Thoracic aorta (tissue), 2 donors: ENCODE measurements at regions not wholly inside any gene's neighbourhood (a gene's known extent, or its start where the extent isn't known, plus 50 kb on each side); places are given as distances from the start of the nearest gene placed in this dataset.
"Not testable (repeated sequence)": the region's sequence is repeated elsewhere in the genome, so short reads cannot be mapped to it uniquely, and the experiment has no call there.

Experiments
- ATAC-seq: fragments of 150-250 bp; one replicate; pipeline ENCODE4 v1.8.0; 2017; ENCODE audit warnings: low read depth; ENCODE audit not compliant: insufficient number of reproducible peaks, low FRiP score
- DNase-seq: peaks from one replicate; pipeline ENCODE4 v3.0.0-alpha.2; 2020; ENCODE audit warnings: low spot score
- H3K27ac ChIP-seq, 2 donors: fragments of 200-600 bp; sonication (generic); 1 replicate in 1 of 2; 2 replicates in 1 of 2; pipeline ENCODE4 v1.5.1; 2016; ENCODE audit warnings: mild to moderate bottlenecking in 2 of 2, moderate library complexity in 2 of 2
- H3K27me3 ChIP-seq: fragments of 200-600 bp; sonication (generic); replicated peaks from 2 replicates; pipeline ENCODE4 v1.6.0; 2016; ENCODE audit warnings: mild to moderate bottlenecking; ENCODE audit not compliant: insufficient read depth
- H3K36me3 ChIP-seq: fragments of 200-600 bp; sonication (generic); one replicate; pipeline ENCODE4 v1.5.1; 2016
- H3K4me1 ChIP-seq, 2 donors: fragments of 200-600 bp; sonication (generic); 1 replicate in 1 of 2; 2 replicates in 1 of 2; pipeline versions ENCODE4 v1.5.1 to v1.6.0; 2016; ENCODE audit warnings: low read depth in 2 of 2, mild to moderate bottlenecking in 1 of 2; ENCODE audit not compliant: control insufficient read depth in 1 of 2
- H3K4me3 ChIP-seq: fragments of 200-600 bp; sonication (generic); 2 replicates; pipeline ENCODE4 v1.5.1; 2016; ENCODE audit warnings: mild to moderate bottlenecking
- H3K9me3 ChIP-seq: fragments of 200-600 bp; sonication (generic); 2 replicates; pipeline ENCODE4 v1.5.1; 2016
- TF ChIP-seq, protein P1 (sequence below): fragments of 200-600 bp; sonication (generic); IDR thresholded peaks from one replicate; pipeline ENCODE4 v1.5.1; 2019; ENCODE audit warnings: antibody characterized with exemption

DNA sequence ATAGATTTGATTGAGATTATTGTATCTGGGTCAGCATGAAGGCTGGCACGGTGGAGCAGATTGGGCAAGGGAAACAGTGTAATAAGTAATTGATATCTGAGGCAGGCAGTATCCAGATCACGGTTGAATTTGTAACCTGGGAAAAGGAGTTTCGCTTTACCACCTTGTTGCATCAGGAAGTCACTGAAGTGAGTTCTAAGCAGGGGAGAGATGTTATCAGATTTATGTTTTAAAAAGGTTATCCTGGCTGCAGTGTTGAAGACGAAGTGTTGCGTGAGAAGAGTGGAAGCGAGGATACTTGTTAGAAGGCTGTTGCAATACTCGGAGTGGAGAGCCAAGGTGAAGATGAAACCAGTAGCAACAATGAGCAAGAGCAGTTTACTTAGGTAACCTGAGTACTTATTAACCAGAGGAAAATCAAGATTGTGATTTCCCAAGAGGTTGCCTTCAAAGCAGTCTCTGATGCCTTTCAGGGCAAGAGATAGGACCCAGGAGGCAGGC, 77.8 kb downstream of the LHX9 start:
- DNase-seq (no peak), ATAC-seq (no peak)
- TF ChIP-seq, protein P1, sequence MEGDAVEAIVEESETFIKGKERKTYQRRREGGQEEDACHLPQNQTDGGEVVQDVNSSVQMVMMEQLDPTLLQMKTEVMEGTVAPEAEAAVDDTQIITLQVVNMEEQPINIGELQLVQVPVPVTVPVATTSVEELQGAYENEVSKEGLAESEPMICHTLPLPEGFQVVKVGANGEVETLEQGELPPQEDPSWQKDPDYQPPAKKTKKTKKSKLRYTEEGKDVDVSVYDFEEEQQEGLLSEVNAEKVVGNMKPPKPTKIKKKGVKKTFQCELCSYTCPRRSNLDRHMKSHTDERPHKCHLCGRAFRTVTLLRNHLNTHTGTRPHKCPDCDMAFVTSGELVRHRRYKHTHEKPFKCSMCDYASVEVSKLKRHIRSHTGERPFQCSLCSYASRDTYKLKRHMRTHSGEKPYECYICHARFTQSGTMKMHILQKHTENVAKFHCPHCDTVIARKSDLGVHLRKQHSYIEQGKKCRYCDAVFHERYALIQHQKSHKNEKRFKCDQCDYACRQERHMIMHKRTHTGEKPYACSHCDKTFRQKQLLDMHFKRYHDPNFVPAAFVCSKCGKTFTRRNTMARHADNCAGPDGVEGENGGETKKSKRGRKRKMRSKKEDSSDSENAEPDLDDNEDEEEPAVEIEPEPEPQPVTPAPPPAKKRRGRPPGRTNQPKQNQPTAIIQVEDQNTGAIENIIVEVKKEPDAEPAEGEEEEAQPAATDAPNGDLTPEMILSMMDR: no peak
- Histone ChIP-seq H3K4me3 (no peak overlapping the region), H3K9me3 (no peaks in the 10 kb centered on the region), H3K27ac (no peak overlapping the region), H3K4me1 (no peaks in the 10 kb centered on the region), H3K27me3 (no peaks in the 10 kb centered on the region), H3K36me3 (no peaks in the 10 kb centered on the region)

GRCh38 chr1:197995408-197996258, 78.5 kb downstream of the LHX9 start:
- no peak for DNase-seq
- Histone ChIP-seq H3K27me3 (no peaks in the 10 kb centered on the region), H3K9me3 (no peaks in the 10 kb centered on the region), H3K4me3 (no peak overlapping the region), H3K4me1 (no peaks in the 10 kb centered on the region), H3K36me3 (no peaks in the 10 kb centered on the region), H3K27ac (no peak overlapping the region)
- TF ChIP-seq, protein P1: no peak
- no peak for ATAC-seq

GRCh38 chr1:197996259-197996512, 79.0 kb downstream of the LHX9 start:
- H3K36me3 ChIP-seq, H3K27me3 ChIP-seq, H3K4me3 ChIP-seq, H3K4me1 ChIP-seq, H3K9me3 ChIP-seq, DNase-seq, ATAC-seq, H3K27ac ChIP-seq: not testable (repeated sequence)

DNA sequence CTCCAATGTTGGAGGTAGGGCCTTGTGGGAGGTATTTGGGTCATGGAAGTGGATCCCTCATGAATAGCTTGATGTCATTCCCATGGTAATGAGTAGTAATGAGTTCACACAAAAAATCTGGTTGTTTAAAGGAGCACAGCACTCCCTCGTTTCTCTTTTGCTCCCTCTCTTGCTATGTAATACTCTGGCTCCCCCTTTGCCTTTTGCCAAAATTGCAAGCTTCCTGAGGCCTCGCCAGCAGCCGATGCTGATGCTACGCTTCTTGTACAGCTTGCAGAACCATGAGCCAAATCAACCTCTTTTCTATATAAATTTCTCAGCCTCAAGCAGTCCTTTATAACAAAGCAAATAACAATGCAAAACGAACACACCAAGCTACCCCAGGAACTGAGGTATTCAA, 80.9 kb downstream of the LHX9 start:
- no peaks in the 10 kb centered on the region for H3K4me1 ChIP-seq
- no peak overlapping the region for H3K4me3 ChIP-seq
- no peaks in the 10 kb centered on the region for H3K9me3 ChIP-seq
- ATAC-seq (no peak), DNase-seq (no peak)
- TF ChIP-seq, protein P1: no peak
- H3K27me3 ChIP-seq: no peaks in the 10 kb centered on the region
- H3K27ac ChIP-seq: no peak overlapping the region
- no peaks in the 10 kb centered on the region for H3K36me3 ChIP-seq

DNA sequence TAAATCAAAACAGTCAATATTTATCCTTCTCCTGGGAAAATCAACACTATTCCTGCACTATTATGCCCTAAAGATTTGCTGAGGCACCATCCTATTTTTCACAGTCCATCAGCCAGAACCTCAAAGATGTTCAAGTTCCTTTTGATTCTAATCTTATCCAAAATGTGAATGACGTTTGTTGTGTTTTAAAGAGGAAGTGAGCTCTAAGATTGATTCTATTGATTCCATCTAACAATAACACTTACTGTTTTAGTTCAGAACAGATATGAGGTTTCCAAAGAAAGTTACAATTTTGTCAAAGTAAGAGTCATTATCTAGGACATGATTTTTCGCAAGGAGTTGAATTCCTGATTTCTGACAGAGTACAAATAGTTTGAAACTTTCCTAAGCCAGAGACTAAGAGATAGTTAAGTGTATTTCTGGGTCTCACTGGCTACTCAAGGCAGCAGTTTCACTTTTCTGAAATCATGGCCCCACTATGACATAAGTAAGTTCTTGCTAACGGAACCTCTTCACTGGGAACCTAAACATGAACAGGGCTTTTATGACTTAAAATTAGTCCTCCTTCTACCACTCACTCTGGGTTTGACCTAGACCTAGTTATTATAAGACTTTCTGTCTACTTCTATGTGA, 84.7 kb downstream of the LHX9 start:
- Histone ChIP-seq H3K36me3 (no peaks in the 10 kb centered on the region), H3K4me1 (no peaks in the 10 kb centered on the region), H3K27me3 (no peaks in the 10 kb centered on the region), H3K9me3 (no peaks in the 10 kb centered on the region), H3K27ac (no peak overlapping the region), H3K4me3 (no peak overlapping the region)
- ATAC-seq (no peak), DNase-seq (no peak)
- TF ChIP-seq, protein P1: no peak
